GM12891 (cell line): ENCODE measurements at regions not wholly inside any gene's neighbourhood (a gene's known extent, or its start where the extent isn't known, plus 50 kb on each side); places are given as distances from the start of the nearest gene placed in this dataset.

Experiments used
- PAX5 ChIP-seq: IDR thresholded peaks from 2 replicates; pipeline ENCODE4 v1.6.1; 2011; ENCODE audit warnings: low read length, moderate library complexity, mild to moderate bottlenecking; ENCODE audit not compliant: insufficient read depth, severe bottlenecking
- POLR2A ChIP-seq: IDR thresholded peaks from 2 replicates; pipeline ENCODE4 v1.6.1; 2011; ENCODE audit warnings: low read depth, low read length, control low read depth
- POLR2AphosphoS5 ChIP-seq: IDR thresholded peaks from 2 replicates; pipeline ENCODE4 v1.6.1; 2011; ENCODE audit warnings: low read depth, low read length, control low read depth

- no peak for TF ChIP-seq POLR2A
- TF ChIP-seq POLR2AphosphoS5 = no peak
- no peak for TF ChIP-seq PAX5
Measured at GRCh38 chr1:221626041-221626440, 115.8 kb downstream of the DUSP10 start.
